ENCODE measurements at regions not wholly inside any gene's neighbourhood (a gene's known extent, or its start where the extent isn't known, plus 50 kb on each side); places are given as distances from the start of the nearest gene placed in this dataset.
"Not testable (repeated sequence)": the region's sequence is repeated elsewhere in the genome, so short reads cannot be mapped to it uniquely, and the experiment has no call there.

DNA sequence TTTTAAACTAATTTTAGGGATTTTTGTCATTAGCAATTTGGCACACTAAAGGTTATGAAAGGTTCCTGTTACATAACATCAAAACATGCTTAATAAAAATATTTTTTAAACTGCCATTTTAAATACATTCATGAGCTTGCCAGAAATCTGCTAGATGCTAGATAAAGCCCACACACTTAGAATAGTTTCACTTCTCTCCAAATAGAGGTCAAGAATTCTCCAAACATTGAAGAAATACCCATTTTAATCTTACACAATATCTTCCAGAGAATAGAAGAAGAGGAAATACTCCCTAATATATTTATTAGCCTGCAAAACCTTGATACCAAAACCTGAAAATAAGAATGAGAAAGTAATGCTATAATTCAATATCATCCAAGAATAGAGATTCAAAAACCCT is 247.5 kb downstream of the PTH2R start:
- in situ Hi-C loops (cut with HindIII; ENCODE audit: low pct_unique_long_range_greater_than_20kb, low sequenced_read_pairs) = no loop called here
- no peak for DNase-seq (ENCODE audit: low read depth, low spot score)

DNA sequence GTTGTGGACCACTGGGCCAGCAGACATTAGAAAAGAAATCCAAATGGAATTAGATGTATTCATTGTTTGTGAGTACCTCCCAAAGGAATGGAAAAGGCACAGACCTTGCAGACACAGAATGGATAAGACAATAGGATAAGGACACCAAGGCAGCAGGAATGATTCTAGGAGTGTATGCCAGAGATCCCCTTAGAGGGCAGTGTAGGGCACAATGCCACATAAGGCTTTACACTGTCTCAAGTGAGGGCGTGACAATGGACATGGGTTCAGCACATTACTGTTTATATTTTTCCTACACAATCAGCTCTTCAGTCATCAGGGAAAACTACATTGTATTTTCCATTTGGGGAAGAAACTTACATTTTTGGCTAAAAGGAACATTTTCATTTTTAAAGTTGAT is 250.9 kb downstream of the PTH2R start:
- DNase-seq (ENCODE audit: low read depth, low spot score) = peak; percentile 48
- in situ Hi-C loops (cut with HindIII; ENCODE audit: low pct_unique_long_range_greater_than_20kb, low sequenced_read_pairs) = no loop called here

DNA sequence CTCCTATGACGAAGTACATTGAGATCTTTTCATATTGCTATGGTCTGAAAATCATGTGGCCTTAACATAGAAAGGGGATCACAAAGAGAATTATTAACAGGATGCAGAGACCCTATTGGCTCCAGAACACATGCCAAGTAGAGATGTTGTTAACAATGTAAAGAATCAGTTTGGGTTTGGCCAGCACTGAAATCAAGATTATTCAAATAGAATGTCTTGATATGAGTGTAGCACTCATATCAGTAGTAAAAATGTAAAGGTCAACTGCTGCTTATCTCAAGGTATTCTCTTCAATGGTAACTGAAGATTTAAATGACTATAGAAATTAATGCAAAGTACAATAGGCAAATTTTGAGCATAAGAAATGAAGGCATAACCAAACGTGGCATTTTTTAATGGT is 262.8 kb downstream of the PTH2R start:
- in situ Hi-C loops (cut with HindIII; ENCODE audit: low pct_unique_long_range_greater_than_20kb, low sequenced_read_pairs) = no loop called here
- no peak for DNase-seq (ENCODE audit: low read depth, low spot score)

- in situ Hi-C loops (cut with HindIII; ENCODE audit: low pct_unique_long_range_greater_than_20kb, low sequenced_read_pairs) = no loop called here
- no peak for DNase-seq (ENCODE audit: low read depth, low spot score)
Observed at GRCh38 chr2:208671284-208671683, 264.7 kb downstream of the PTH2R start.

DNA sequence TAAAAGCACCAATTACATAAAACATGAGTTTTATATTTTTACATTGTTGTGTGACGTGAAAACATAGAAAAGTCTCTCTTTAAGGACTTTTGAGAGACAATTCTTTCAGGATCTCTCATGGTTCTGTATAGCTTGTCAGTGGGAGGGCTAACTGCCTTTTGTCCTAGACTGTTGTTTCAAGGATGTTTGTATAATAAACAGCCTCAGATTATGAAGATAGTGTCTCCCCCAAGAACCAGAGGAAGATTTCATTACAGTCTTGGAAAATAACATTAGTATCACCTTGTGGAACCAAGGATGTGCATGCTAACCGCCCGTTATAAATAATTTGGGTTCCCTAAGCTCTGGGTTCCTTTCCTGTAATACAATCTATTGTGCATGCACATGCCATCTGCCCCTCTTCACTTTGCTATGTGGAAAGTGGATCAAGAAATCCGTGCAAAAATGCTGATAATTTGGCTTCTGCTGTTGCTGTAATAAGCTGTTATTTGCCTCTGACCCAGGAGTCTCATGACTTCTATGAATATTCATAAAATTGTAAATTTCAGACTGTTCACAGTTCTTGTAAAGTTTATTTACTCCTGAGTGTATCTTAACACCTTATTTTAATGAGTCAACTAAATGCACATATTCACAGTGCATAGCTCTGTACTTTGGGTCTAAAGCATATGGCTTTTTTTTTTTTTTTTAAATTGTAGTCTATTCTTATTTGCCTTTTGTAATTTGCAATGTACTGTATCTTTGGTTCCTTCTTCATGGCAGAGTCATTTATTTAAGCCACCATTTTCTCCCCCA is 265.5 kb downstream of the PTH2R start:
- DNase-seq (ENCODE audit: low read depth, low spot score) = no peak
- in situ Hi-C loops (cut with HindIII; ENCODE audit: low pct_unique_long_range_greater_than_20kb, low sequenced_read_pairs) = no loop called here

DNA sequence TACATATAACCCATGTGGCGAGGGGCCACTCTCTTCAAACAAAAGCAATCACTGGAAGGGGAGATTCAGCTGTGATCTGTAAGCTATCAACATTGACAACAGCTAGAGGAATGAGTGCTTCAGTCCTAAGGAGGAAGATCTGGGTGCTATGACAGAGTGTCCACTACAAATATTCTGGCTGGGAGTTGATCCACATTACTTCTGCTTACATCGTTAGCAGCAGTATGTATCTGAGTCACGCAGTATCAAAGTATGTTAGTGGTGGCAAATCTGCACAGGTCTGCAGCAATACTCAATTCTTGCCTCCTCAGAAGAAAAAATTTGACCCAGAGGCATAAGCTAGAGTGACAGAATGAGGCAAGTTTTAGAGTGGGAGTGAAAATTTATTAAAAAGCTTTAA is 267.0 kb downstream of the PTH2R start:
- no peak for DNase-seq (ENCODE audit: low read depth, low spot score)
- in situ Hi-C loops (cut with HindIII; ENCODE audit: low pct_unique_long_range_greater_than_20kb, low sequenced_read_pairs) = no loop called here

GRCh38 chr2:208674919-208675318 is 268.3 kb downstream of the PTH2R start:
- DNase-seq (ENCODE audit: low read depth, low spot score) = no peak
- in situ Hi-C loops (cut with HindIII; ENCODE audit: low pct_unique_long_range_greater_than_20kb, low sequenced_read_pairs) = no loop called here

- DNase-seq (ENCODE audit: low read depth, low spot score); in situ Hi-C loops (cut with HindIII; ENCODE audit: low pct_unique_long_range_greater_than_20kb, low sequenced_read_pairs): not testable (repeated sequence)
Observed at GRCh38 chr2:208685929-208686328, 279.3 kb downstream of the PTH2R start.

- in situ Hi-C loops (cut with HindIII; ENCODE audit: low pct_unique_long_range_greater_than_20kb, low sequenced_read_pairs) = no loop called here
- DNase-seq (ENCODE audit: low read depth, low spot score) = no peak
Observed at GRCh38 chr2:208686665-208687064, 280.1 kb downstream of the PTH2R start.

GRCh38 chr2:208687720-208688119 is 281.1 kb downstream of the PTH2R start:
- DNase-seq (ENCODE audit: low read depth, low spot score); in situ Hi-C loops (cut with HindIII; ENCODE audit: low pct_unique_long_range_greater_than_20kb, low sequenced_read_pairs): not testable (repeated sequence)

GRCh38 chr2:208698114-208698513 is 291.5 kb downstream of the PTH2R start:
- in situ Hi-C loops (cut with HindIII; ENCODE audit: low pct_unique_long_range_greater_than_20kb, low sequenced_read_pairs) = no loop called here
- DNase-seq (ENCODE audit: low read depth, low spot score) = no peak

DNA sequence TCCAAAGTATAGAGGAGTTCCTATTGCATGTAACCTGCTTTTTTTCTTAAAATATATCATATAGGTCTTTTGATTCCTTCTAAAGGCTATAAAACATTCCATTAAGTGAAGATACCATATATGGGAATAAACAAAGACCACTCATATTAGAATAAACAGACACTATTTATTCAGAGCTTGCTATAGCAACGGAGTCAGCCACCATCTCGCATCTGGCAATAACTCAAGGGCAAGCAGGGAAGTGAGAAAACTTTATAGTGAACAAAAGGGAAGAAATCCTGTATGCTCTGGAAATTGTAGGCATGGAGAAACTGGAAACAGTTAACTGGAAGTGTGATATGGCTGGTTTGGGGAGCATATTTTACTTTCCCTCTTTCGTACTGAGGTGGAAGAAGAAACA is 301.9 kb downstream of the PTH2R start:
- in situ Hi-C loops (cut with HindIII; ENCODE audit: low pct_unique_long_range_greater_than_20kb, low sequenced_read_pairs) = no loop called here
- DNase-seq (ENCODE audit: low read depth, low spot score) = no peak

GRCh38 chr2:208711598-208711997 is 305.0 kb downstream of the PTH2R start:
- no peak for DNase-seq (ENCODE audit: low read depth, low spot score)
- in situ Hi-C loops (cut with HindIII; ENCODE audit: low pct_unique_long_range_greater_than_20kb, low sequenced_read_pairs) = no loop called here

- no peak for DNase-seq (ENCODE audit: low read depth, low spot score)
- in situ Hi-C loops (cut with HindIII; ENCODE audit: low pct_unique_long_range_greater_than_20kb, low sequenced_read_pairs) = no loop called here
Observed at GRCh38 chr2:208713066-208713745, 306.6 kb downstream of the PTH2R start.

DNA sequence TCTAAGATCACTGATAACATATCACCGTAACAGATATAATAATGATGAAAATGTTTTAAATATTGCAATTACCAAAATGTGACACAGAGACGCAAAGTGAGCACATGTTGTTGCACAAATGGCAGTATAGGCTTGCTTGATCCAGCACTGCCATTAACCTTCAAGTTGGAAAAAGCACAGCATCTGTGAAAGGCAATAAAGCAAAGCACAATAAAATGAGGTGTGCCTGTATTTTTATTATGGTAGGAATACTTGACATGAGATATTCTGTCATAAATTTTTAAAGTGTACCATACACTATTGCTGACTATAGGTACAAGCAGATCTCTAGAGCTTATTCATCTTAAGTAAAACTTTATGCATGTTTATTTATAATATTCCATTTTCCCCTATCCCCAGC is 312.2 kb downstream of the PTH2R start:
- in situ Hi-C loops (cut with HindIII; ENCODE audit: low pct_unique_long_range_greater_than_20kb, low sequenced_read_pairs) = no loop called here
- DNase-seq (ENCODE audit: low read depth, low spot score) = no peak

- in situ Hi-C loops (cut with HindIII; ENCODE audit: low pct_unique_long_range_greater_than_20kb, low sequenced_read_pairs) = no loop called here
- DNase-seq (ENCODE audit: low read depth, low spot score) = no peak
Observed at GRCh38 chr2:208722731-208723130, 316.1 kb downstream of the PTH2R start.

- in situ Hi-C loops (cut with HindIII; ENCODE audit: low pct_unique_long_range_greater_than_20kb, low sequenced_read_pairs) = no loop called here
- no peak for DNase-seq (ENCODE audit: low read depth, low spot score)
Observed at GRCh38 chr2:208725280-208725679, 318.7 kb downstream of the PTH2R start.

- in situ Hi-C loops (cut with HindIII; ENCODE audit: low pct_unique_long_range_greater_than_20kb, low sequenced_read_pairs) = no loop called here
Observed at GRCh38 chr2:208726242-208726641, 319.6 kb downstream of the PTH2R start.

More at GRCh38 chr2:208726242-208726641, 319.6 kb downstream of the PTH2R start:
- no peak for DNase-seq (ENCODE audit: low read depth, low spot score)

Data from SK-MEL-5 (cell line).